22Rv1 (cell line): ENCODE measurements at regions not wholly inside any gene's neighbourhood (a gene's known extent, or its start where the extent isn't known, plus 50 kb on each side); places are given as distances from the start of the nearest gene placed in this dataset.

Source experiments
- CTCF ChIP-seq: fragments of 450-650 bp; IDR thresholded peaks from 2 replicates; pipeline ENCODE4 v1.5.1; 2017; ENCODE audit warnings: mild to moderate bottlenecking
- ZFX ChIP-seq: fragments of 450-650 bp; IDR thresholded peaks from 2 replicates; pipeline ENCODE4 v1.6.1; 2017; ENCODE audit warnings: antibody characterized with exemption, borderline replicate concordance

- TF ChIP-seq CTCF (no peak), ZFX (no peak)
Observed at GRCh38 chr13:40161351-40161810, 505.1 kb downstream of the FOXO1 start.
